Ishikawa (cell line): ENCODE measurements at regions not wholly inside any gene's neighbourhood (a gene's known extent, or its start where the extent isn't known, plus 50 kb on each side); places are given as distances from the start of the nearest gene placed in this dataset.

Experiments
- CEBPB ChIP-seq: IDR thresholded peaks from 2 replicates; pipeline ENCODE4 v1.6.1; 2012
- EGR1 ChIP-seq: IDR thresholded peaks from 2 replicates; pipeline ENCODE4 v1.6.1; 2012
- EP300 ChIP-seq: IDR thresholded peaks from 2 replicates; pipeline ENCODE4 v1.6.1; 2012; ENCODE audit warnings: borderline replicate concordance
- FOXM1 ChIP-seq: IDR thresholded peaks from 2 replicates; pipeline ENCODE4 v1.6.1; 2012; ENCODE audit warnings: low read depth, borderline replicate concordance
- MAX ChIP-seq: IDR thresholded peaks from 2 replicates; pipeline ENCODE4 v1.6.1; 2012
- NFIC ChIP-seq: IDR thresholded peaks from 2 replicates; pipeline ENCODE4 v1.6.1; 2012
- RAD21 ChIP-seq: IDR thresholded peaks from 2 replicates; pipeline ENCODE4 v1.6.1; 2012; ENCODE audit warnings: low read depth
- REST ChIP-seq: IDR thresholded peaks from 2 replicates; pipeline ENCODE4 v1.6.1; 2012; ENCODE audit warnings: low read depth, mild to moderate bottlenecking
- TAF1 ChIP-seq: IDR thresholded peaks from 2 replicates; pipeline ENCODE4 v1.6.1; 2012; ENCODE audit warnings: low read depth, mild to moderate bottlenecking
- TCF12 ChIP-seq: IDR thresholded peaks from 2 replicates; pipeline ENCODE4 v1.6.1; 2012; ENCODE audit warnings: low read depth
- TEAD4 ChIP-seq: IDR thresholded peaks from 2 replicates; pipeline ENCODE4 v1.6.1; 2012
- USF1 ChIP-seq: IDR thresholded peaks from 2 replicates; pipeline ENCODE4 v1.6.1; 2012
- YY1 ChIP-seq: IDR thresholded peaks from 2 replicates; pipeline ENCODE4 v1.6.1; 2012; ENCODE audit warnings: low read depth
- ZBTB7A ChIP-seq: IDR thresholded peaks from 2 replicates; pipeline ENCODE4 v1.6.1; 2012; ENCODE audit warnings: low read depth

- no peak for TF ChIP-seq TCF12
- no peak for TF ChIP-seq ZBTB7A
- no peak for TF ChIP-seq TAF1
- no peak for TF ChIP-seq CEBPB
- TF ChIP-seq NFIC: no peak
- TF ChIP-seq RAD21: no peak
- TF ChIP-seq MAX: no peak
- no peak for TF ChIP-seq EP300
- TF ChIP-seq TEAD4: no peak
- TF ChIP-seq EGR1: no peak
- no peak for TF ChIP-seq YY1
- no peak for TF ChIP-seq FOXM1
- TF ChIP-seq USF1: no peak
- no peak for TF ChIP-seq REST
Observed at GRCh38 chr2:149739171-149739882, 151.8 kb upstream of the MMADHC start.

GRCh38 chr2:149738767-149739166, 151.2 kb upstream of the MMADHC start:
- TF ChIP-seq NFIC (no peak), REST (no peak)

GRCh38 chr2:149737896-149738295, 150.3 kb upstream of the MMADHC start:
- TF ChIP-seq RAD21 (no peak), FOXM1 (no peak), EGR1 (no peak), YY1 (no peak), USF1 (no peak), EP300 (no peak), CEBPB (no peak)

- TF ChIP-seq RAD21: no peak
- no peak for TF ChIP-seq USF1
- TF ChIP-seq TCF12: no peak
- TF ChIP-seq CEBPB: no peak
- TF ChIP-seq REST: no peak
- TF ChIP-seq TAF1: no peak
- no peak for TF ChIP-seq YY1
- no peak for TF ChIP-seq ZBTB7A
- TF ChIP-seq TEAD4: no peak
Observed at GRCh38 chr2:149735237-149735958, 147.8 kb upstream of the MMADHC start.
